Amniotic stem cell (primary cell): ENCODE measurements at regions not wholly inside any gene's neighbourhood (a gene's known extent, or its start where the extent isn't known, plus 50 kb on each side); places are given as distances from the start of the nearest gene placed in this dataset.

Experiments used
- DNase-seq: peaks from one replicate; lab custom pipeline; 2025; lab: John Stamatoyannopoulos, UW

DNA sequence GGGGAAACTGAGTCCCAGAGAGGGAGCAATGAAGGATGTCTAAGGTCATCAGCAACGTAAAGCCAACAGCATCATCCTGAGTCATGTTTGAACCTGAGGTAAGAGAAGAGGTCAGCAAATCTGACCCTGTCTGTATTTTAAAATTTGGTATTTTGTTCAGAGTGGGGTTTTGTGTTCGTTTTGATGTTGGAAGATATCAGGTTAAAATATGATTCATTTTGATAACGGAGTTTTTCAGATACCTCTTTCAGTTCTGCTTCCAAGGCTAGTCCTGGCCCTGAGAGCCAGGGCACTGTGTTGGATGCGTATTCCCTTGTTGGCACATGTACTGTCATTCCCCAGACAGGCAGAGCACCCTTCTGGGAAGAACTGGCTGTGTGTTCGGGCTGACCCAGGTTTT, 291.0 kb downstream of the NSG2 start:
- DNase-seq, result no peak

GRCh38 chr5:174337276-174338184, 292.0 kb downstream of the NSG2 start:
- DNase-seq, result no peak

- no peak for DNase-seq
Observed at GRCh38 chr5:174338185-174339010, 292.9 kb downstream of the NSG2 start.

- DNase-seq, result no peak
Observed at GRCh38 chr5:174339130-174339529, 293.6 kb downstream of the NSG2 start.

GRCh38 chr5:174340226-174340625, 294.7 kb downstream of the NSG2 start:
- DNase-seq, result no peak

DNA sequence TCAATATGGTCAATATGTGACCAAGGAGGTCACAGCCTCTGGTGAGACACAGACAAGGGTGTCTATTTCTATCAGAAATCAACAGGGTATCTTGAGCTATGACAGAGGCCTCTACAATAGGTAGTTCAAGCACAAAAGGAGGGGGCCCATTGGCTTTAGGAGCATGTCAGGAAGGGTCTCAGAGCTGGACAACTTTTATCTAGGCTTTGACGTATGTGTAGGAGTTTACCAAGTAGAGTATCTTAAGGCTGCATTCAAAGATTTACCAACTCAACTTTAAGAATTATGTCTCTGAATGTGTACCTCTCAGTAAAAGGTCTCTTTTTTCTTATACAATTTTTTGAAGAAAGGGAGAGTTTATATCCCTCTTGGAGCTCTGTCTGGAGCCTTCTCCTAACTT, 297.2 kb downstream of the NSG2 start:
- no peak for DNase-seq

DNA sequence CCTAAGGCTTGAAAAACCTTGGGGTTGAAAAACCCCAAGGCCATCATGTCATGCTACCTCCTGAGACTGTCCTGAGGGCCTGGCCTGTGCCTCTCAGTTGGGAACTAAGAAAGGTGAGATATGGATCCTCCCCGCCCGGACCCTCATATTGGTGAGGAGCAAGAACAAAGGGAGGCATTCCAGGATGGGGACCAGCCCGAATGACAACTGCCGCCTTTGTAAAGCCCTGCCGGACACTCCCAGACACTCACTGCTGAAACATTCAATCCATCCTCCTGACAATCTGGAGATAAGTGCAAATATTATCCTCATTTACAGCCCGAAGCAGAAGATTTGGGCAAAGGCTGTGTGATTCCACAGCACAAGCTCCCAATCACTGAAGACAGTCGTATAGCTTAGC, 298.3 kb downstream of the NSG2 start:
- DNase-seq, result no peak

- DNase-seq, result no peak
Observed at GRCh38 chr5:174344335-174344734, 298.8 kb downstream of the NSG2 start.

GRCh38 chr5:174347183-174347582, 301.7 kb downstream of the NSG2 start:
- DNase-seq, result no peak

DNA sequence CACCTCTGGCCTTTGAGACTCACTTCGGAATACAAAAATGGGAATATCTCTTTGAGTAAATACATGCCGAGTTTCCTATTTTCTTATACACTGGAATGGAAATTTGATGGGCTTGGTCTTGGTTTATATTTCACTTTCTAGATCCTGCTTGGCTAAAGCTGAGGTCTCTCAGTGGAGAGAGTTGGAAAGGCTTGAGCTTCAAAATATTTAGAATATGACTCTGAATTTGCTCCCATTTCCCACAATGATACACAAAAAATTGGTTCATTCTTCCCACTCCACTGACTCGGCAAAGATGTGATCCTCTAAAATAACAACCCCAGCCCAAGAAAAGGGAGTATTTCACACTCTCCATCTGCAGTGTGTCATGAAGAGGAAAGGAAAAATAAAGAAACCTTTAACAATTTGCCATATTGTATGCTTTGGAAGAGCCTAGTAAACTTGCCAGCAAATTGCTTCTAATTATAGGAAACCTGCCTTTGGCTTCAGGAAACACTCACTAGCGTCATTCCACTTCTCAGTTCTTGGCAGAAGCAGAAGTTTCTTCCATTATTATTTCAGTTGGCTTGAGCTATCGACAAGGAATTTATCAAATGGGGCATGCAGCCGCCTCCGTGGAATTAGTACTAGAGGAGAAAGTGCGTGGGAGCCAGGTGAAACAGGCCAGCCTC, 302.9 kb downstream of the NSG2 start:
- DNase-seq, result no peak

GRCh38 chr5:174352681-174353080, 307.2 kb downstream of the NSG2 start:
- DNase-seq, result no peak

- no peak for DNase-seq
Observed at GRCh38 chr5:174354571-174354970, 309.1 kb downstream of the NSG2 start.

GRCh38 chr5:174355208-174355612, 309.7 kb downstream of the NSG2 start:
- peak; percentile 50 for DNase-seq

- no peak for DNase-seq
Observed at GRCh38 chr5:174355995-174356394, 310.5 kb downstream of the NSG2 start.

DNA sequence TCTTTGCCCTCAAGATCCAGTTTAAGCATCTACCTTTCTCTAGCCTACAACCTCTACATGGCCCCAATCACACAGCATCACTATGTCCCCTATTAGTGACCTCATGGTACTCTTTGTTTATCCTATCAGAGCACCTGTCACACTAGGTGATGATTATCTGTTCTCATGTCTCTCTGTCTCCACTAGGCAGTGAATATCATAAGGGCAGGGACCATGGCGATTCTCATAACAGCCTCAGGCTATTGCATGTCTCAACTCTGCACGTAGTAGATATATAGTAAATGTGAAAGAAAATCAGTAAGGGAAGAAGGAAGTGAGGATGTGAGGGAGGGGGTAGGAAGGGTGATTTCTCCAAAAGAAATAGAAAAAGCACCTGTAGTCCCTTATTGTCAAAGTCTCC, 311.0 kb downstream of the NSG2 start:
- DNase-seq, result no peak

DNA sequence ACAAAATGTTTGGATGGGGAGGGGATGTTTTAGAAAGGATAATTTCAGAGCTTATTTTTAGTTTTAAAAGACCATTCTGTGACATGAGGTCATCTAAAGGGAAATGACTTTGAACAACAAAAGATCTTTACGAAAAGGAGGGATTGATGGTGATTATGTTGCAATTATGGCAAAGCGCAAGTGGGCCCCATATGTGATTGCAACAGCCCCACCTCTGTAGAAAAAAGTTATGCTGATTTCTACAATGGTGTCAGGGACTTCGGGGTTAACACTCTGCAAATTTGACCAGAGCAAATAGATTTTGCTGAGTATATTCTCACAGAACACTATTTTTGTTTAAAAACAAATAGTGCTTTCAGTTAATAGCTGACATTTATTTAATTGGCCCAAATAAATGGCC, 312.8 kb downstream of the NSG2 start:
- no peak for DNase-seq

- DNase-seq, result no peak
Observed at GRCh38 chr5:174359071-174359470, 313.6 kb downstream of the NSG2 start.

GRCh38 chr5:174362514-174362913, 317.0 kb downstream of the NSG2 start:
- no peak for DNase-seq

GRCh38 chr5:174363934-174364333, 318.4 kb downstream of the NSG2 start:
- DNase-seq, result no peak

- no peak for DNase-seq
Observed at GRCh38 chr5:174364676-174365075, 319.2 kb downstream of the NSG2 start.

DNA sequence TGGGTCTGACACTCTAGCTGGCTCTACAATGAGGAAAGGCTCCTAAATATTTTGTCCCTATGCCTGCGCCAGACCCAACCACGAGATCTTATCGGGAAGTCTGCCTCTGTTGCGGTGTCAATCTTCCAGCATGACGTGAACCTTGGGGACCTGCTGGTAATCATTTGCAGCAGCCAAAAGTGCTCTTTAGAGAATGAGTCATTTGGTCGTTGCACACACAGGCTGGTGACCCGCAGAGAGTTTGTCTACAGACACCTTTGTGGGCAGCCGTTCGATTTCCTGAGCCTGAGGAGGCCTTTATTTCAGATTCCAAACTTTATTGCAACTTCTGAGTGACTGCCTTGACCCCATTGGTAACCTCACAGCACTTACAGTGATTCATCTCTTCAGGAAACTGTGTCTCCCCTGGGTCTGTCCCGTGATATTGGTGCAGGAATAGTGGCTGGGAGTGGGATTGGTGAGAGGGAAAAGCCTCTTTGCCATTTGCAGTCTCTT, 326.1 kb downstream of the NSG2 start:
- no peak for DNase-seq

GRCh38 chr5:174374206-174374605, 328.7 kb downstream of the NSG2 start:
- DNase-seq, result no peak
